RWPE2 (cell line): ENCODE measurements at regions not wholly inside any gene's neighbourhood (a gene's known extent, or its start where the extent isn't known, plus 50 kb on each side); places are given as distances from the start of the nearest gene placed in this dataset.

Experiments
- ATAC-seq: fragments of 200-7000 bp; cut with Tn5 transposase; 3 replicates; pipeline ENCODE4 v1.9.1; 2021; ENCODE audit warnings: low read depth
- DNase-seq: peaks from one replicate; pipeline ENCODE4 v3.0.0-alpha.2; 2020; ENCODE audit warnings: low spot score
- H3K27ac ChIP-seq: fragments of 450-650 bp; 2 replicates; pipeline ENCODE4 v1.5.1; 2017; ENCODE audit warnings: mild to moderate bottlenecking; ENCODE audit not compliant: poor library complexity, severe bottlenecking
- H3K27me3 ChIP-seq: fragments of 250-450 bp; sonication (Bioruptor Pico); 2 replicates; pipeline ENCODE4 v1.5.1; 2021; ENCODE audit warnings: mild to moderate bottlenecking, moderate library complexity; ENCODE audit not compliant: insufficient read depth, poor library complexity, severe bottlenecking
- H3K36me3 ChIP-seq: fragments of 250-450 bp; sonication (Bioruptor Pico); 2 replicates; pipeline ENCODE4 v1.5.1; 2020; ENCODE audit warnings: low read depth, mild to moderate bottlenecking, moderate library complexity
- H3K4me1 ChIP-seq: fragments of 250-450 bp; sonication (Bioruptor Pico); 2 replicates; pipeline ENCODE4 v1.5.1; 2021; ENCODE audit warnings: mild to moderate bottlenecking, moderate library complexity; ENCODE audit not compliant: insufficient read depth, poor library complexity, severe bottlenecking
- H3K4me3 ChIP-seq: fragments of 250-450 bp; sonication (Bioruptor Pico); 2 replicates; pipeline ENCODE4 v1.5.1; 2021; ENCODE audit warnings: mild to moderate bottlenecking, moderate library complexity; ENCODE audit not compliant: severe bottlenecking
- H3K9me3 ChIP-seq: fragments of 250-450 bp; sonication (Bioruptor Pico); 2 replicates; pipeline ENCODE4 v1.5.1; 2021; ENCODE audit warnings: mild to moderate bottlenecking, moderate library complexity; ENCODE audit not compliant: severe bottlenecking
- TF ChIP-seq, protein P1 (sequence below): fragments of 450-650 bp; IDR thresholded peaks from one replicate; pipeline ENCODE4 v1.5.1; 2017; ENCODE audit warnings: mild to moderate bottlenecking, moderate library complexity; ENCODE audit not compliant: poor library complexity, severe bottlenecking

DNA sequence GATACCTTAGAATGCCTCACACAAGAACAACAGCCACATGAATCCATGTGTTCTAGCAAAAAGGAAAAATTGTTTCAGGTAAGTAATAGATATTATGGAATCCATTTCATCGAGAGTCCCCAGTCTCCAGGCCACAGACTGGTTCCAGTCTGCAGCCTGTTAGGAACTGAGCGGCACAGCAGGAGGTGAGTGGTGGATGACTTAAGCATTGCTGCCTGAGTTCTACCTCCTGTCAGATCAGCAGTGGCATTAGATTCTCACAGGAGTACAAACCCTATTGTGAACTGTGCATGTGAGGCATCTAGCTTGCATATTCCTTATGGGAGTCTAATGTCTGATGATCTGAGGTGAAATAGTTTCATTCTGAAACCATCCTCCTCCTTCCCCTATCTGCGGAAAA is 207.0 kb downstream of the CSNK1G3 start:
- H3K27me3 ChIP-seq = no peaks in the 10 kb centered on the region
- H3K27ac ChIP-seq = no peak overlapping the region
- H3K9me3 ChIP-seq = no peaks in the 10 kb centered on the region
- H3K4me1 ChIP-seq = no peaks in the 10 kb centered on the region
- TF ChIP-seq, protein P1, sequence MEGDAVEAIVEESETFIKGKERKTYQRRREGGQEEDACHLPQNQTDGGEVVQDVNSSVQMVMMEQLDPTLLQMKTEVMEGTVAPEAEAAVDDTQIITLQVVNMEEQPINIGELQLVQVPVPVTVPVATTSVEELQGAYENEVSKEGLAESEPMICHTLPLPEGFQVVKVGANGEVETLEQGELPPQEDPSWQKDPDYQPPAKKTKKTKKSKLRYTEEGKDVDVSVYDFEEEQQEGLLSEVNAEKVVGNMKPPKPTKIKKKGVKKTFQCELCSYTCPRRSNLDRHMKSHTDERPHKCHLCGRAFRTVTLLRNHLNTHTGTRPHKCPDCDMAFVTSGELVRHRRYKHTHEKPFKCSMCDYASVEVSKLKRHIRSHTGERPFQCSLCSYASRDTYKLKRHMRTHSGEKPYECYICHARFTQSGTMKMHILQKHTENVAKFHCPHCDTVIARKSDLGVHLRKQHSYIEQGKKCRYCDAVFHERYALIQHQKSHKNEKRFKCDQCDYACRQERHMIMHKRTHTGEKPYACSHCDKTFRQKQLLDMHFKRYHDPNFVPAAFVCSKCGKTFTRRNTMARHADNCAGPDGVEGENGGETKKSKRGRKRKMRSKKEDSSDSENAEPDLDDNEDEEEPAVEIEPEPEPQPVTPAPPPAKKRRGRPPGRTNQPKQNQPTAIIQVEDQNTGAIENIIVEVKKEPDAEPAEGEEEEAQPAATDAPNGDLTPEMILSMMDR = no peak
- H3K36me3 ChIP-seq = no peaks in the 10 kb centered on the region
- no peak overlapping the region for H3K4me3 ChIP-seq
- no peak for DNase-seq
- no peak for ATAC-seq

DNA sequence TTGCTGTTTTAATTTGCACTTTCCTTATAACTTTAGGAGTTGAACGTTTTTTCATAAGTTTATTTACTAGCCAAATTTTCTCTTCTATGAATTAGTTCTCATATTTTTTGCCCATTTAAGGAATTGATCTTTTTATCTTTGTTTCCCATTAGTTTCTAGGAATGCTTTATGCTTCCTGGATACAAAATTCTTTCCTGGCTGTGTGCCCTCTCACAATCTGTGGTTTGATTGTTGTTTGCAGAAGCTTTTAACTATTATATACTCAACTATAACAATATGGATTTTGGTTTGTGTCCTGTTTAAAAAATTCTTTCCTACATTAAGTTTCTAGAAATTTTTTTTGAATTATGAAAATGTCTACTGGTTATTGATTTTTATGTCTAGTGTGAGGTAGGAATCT is 206.3 kb downstream of the CSNK1G3 start:
- Histone ChIP-seq H3K27me3 (no peaks in the 10 kb centered on the region), H3K27ac (no peak overlapping the region), H3K4me1 (no peaks in the 10 kb centered on the region), H3K9me3 (no peaks in the 10 kb centered on the region), H3K4me3 (no peak overlapping the region), H3K36me3 (no peaks in the 10 kb centered on the region)
- TF ChIP-seq, protein P1 = no peak
- ATAC-seq (no peak), DNase-seq (no peak)

DNA sequence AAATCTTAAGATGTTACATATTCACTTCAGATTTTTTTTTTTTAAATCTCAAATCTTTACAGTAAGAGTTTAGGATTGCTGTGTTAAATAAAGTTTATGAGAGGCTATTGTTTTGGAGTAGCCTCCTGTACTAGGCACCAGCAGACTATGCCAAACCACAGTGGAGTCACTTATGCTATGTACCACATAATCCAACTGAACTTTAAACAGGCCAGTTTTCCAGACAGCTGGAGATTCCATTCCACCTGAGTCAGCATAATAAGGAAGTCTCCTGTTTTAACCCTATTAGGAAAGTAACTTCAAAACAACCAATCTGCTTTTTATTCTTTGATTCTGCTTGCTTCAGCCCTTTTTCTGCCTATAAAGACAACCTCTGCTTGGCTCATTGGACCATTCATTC is 205.2 kb downstream of the CSNK1G3 start:
- H3K27ac ChIP-seq = no peak overlapping the region
- no peak for DNase-seq
- no peaks in the 10 kb centered on the region for H3K4me1 ChIP-seq
- H3K36me3 ChIP-seq = no peaks in the 10 kb centered on the region
- no peaks in the 10 kb centered on the region for H3K9me3 ChIP-seq
- H3K4me3 ChIP-seq = no peak overlapping the region
- ATAC-seq = no peak; the same call in 2 of the 3 replicates
- TF ChIP-seq, protein P1 = no peak
- H3K27me3 ChIP-seq = no peaks in the 10 kb centered on the region

DNA sequence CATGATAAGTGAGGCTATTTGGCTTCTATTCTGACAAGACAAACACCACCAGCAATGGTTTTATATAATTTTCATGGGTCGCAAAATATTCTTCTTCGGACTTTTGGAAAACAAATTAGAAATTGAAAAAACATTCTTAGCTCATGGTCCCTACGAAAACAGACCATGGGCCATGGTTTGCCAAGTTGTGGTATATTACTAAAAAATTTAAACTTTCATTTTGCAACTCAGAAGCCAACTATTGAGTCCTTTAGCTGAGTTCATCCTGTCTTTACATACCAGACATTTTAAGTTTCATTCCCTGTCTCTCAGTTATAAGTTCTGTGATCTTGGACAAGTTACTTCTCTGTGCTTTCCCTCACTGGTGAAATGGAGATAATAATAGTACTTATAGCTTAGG is 198.1 kb downstream of the CSNK1G3 start:
- ATAC-seq = no peak
- no peaks in the 10 kb centered on the region for H3K9me3 ChIP-seq

DNA sequence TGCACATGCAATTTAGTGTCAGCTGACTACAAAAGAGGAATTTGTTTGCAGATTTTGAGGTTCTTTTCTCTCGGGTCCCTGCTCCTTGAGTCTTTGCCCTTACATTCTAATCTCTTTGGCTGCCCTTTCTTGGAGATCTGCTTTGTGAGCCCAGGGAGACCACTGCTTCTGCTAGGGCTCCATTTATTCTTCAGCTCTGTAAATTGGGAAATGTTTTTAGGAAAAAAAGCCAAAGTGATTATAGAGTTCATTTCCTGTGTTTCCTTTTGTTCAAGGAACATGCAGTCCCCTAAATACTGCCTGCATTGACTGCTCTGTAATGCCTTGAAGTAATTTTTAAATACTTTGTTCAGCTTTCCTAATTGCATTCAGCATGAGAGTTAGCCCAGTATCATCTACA is 197.4 kb downstream of the CSNK1G3 start:
- no peak overlapping the region for H3K27ac ChIP-seq

More for the DNA sequence above, 198.1 kb downstream of the CSNK1G3 start:
- TF ChIP-seq, protein P1 = no peak
- H3K27ac ChIP-seq = no peak overlapping the region
- no peak overlapping the region for H3K4me3 ChIP-seq
- H3K27me3 ChIP-seq = no peaks in the 10 kb centered on the region
- no peak for DNase-seq
- H3K4me1 ChIP-seq = peaks cover 12% of the 10 kb centered on the region
- H3K36me3 ChIP-seq = no peaks in the 10 kb centered on the region

More for the DNA sequence above, 197.4 kb downstream of the CSNK1G3 start:
- Histone ChIP-seq H3K4me3 (no peak overlapping the region), H3K9me3 (no peaks in the 10 kb centered on the region), H3K36me3 (no peaks in the 10 kb centered on the region), H3K4me1 (peaks cover 12% of the 10 kb centered on the region), H3K27me3 (no peaks in the 10 kb centered on the region)
- no peak for DNase-seq
- no peak for ATAC-seq
- TF ChIP-seq, protein P1 = no peak
